NCI-H69 (cell line): ENCODE measurements at regions not wholly inside any gene's neighbourhood (a gene's known extent, or its start where the extent isn't known, plus 50 kb on each side); places are given as distances from the start of the nearest gene placed in this dataset.
"Not testable (repeated sequence)": the region's sequence is repeated elsewhere in the genome, so short reads cannot be mapped to it uniquely, and the experiment has no call there.

Experiments
- DNase-seq: peaks from one replicate; lab custom pipeline; 2025; lab: John Stamatoyannopoulos, UW

GRCh38 chr3:14252321-14253021, 73.9 kb downstream of the LSM3 start:
- DNase-seq: no peak

GRCh38 chr3:14253022-14253706, 74.5 kb downstream of the LSM3 start:
- DNase-seq: no peak

- DNase-seq: no peak
Measured at GRCh38 chr3:14253707-14254382, 75.2 kb downstream of the LSM3 start.

GRCh38 chr3:14254812-14255702, 76.4 kb downstream of the LSM3 start:
- no peak for DNase-seq

GRCh38 chr3:14256046-14256445, 77.4 kb downstream of the LSM3 start:
- peak; percentile 20 for DNase-seq

GRCh38 chr3:14256561-14257342, 78.1 kb downstream of the LSM3 start:
- DNase-seq: peak; percentile 69

- no peak for DNase-seq
Measured at GRCh38 chr3:14258906-14259904, 80.6 kb downstream of the LSM3 start.

GRCh38 chr3:14260463-14260862, 81.8 kb downstream of the LSM3 start:
- no peak for DNase-seq

- DNase-seq: peak; percentile 64
Measured at GRCh38 chr3:14261229-14261628, 82.6 kb downstream of the LSM3 start.

- no peak for DNase-seq
Measured at GRCh38 chr3:14262212-14262611, 83.6 kb downstream of the LSM3 start.

- DNase-seq: no peak
Measured at GRCh38 chr3:14262867-14263266, 84.2 kb downstream of the LSM3 start.

- no peak for DNase-seq
Measured at GRCh38 chr3:14263317-14264005, 84.8 kb downstream of the LSM3 start.

- DNase-seq: peak; percentile 92
Measured at GRCh38 chr3:14265246-14265962, 86.8 kb downstream of the LSM3 start.

- no peak for DNase-seq
Measured at GRCh38 chr3:14266361-14266760, 87.7 kb downstream of the LSM3 start.

- DNase-seq: no peak
Measured at GRCh38 chr3:14267976-14268375, 89.4 kb downstream of the LSM3 start.

GRCh38 chr3:14268897-14269296, 90.3 kb downstream of the LSM3 start:
- DNase-seq: no peak

GRCh38 chr3:14272041-14272958, 93.7 kb downstream of the LSM3 start:
- DNase-seq: not testable (repeated sequence)
